ENCODE measurements at regions not wholly inside any gene's neighbourhood (a gene's known extent, or its start where the extent isn't known, plus 50 kb on each side); places are given as distances from the start of the nearest gene placed in this dataset.

GRCh38 chr12:103196467-103196866, 239.0 kb downstream of the ASCL1 start:
- H3K4me1 Mint-ChIP-seq (ENCODE audit: low read depth): no peaks in the 10 kb centered on the region

DNA sequence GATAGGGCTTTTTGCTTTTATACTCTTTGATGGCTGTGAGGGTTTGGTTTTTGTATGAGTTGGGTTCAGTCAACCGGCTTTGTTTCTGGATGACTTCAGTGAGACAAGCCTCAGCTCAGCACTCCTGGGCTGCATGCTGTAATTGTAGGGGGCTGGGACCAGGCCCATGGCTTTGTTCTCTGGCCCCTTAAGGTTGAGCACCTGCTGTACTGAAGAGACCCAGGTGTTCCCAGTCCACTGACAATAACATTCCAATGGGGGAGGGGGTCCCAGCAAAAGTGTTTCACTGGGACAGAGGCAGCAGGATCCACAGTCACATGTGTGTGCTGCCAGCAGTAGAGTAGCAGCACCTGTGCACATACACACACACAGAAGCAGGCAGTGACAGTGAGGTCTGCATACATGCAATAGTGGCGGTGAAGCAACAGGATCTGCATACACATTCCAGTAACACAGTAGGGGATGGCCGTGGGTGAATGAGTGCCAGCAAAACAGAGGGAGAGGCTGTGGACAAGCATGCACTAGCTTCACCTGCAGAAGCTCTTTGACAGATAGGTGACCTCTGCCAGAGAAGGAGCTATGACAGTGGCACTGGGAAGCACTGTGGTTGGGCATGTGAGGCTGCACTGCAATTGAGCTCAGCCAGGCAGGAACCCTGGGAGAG, 240.4 kb downstream of the ASCL1 start:
- H3K9me3 Mint-ChIP-seq: peaks cover 10% of the 10 kb centered on the region
- DNase-seq: no peak
- H3K4me3 Mint-ChIP-seq: no peak overlapping the region
- no peak overlapping the region for H3K27ac Mint-ChIP-seq
- no peaks in the 10 kb centered on the region for H3K36me3 Mint-ChIP-seq (ENCODE audit: low read depth)
- H3K4me1 Mint-ChIP-seq (ENCODE audit: low read depth): no peaks in the 10 kb centered on the region
- H3K27me3 Mint-ChIP-seq: no peaks in the 10 kb centered on the region

More at GRCh38 chr12:103196467-103196866, 239.0 kb downstream of the ASCL1 start:
- no peak for DNase-seq
- Mint-ChIP-seq H3K9me3 (peaks cover 12% of the 10 kb centered on the region), H3K27ac (no peak overlapping the region), H3K27me3 (no peaks in the 10 kb centered on the region), H3K36me3 (ENCODE audit: low read depth) (no peaks in the 10 kb centered on the region), H3K4me3 (no peak overlapping the region)

- H3K36me3 Mint-ChIP-seq (ENCODE audit: low read depth): no peaks in the 10 kb centered on the region
- H3K4me3 Mint-ChIP-seq: no peak overlapping the region
- H3K9me3 Mint-ChIP-seq: peaks cover 10% of the 10 kb centered on the region
- no peak overlapping the region for H3K27ac Mint-ChIP-seq
- H3K27me3 Mint-ChIP-seq: no peaks in the 10 kb centered on the region
- DNase-seq: no peak
- H3K4me1 Mint-ChIP-seq (ENCODE audit: low read depth): no peaks in the 10 kb centered on the region
These were observed 241.0 kb downstream of the ASCL1 start for GRCh38 chr12:103198499-103198898.

GRCh38 chr12:103205906-103206305, 248.4 kb downstream of the ASCL1 start:
- peaks cover 4% of the 10 kb centered on the region for H3K9me3 Mint-ChIP-seq
- no peak overlapping the region for H3K27ac Mint-ChIP-seq
- DNase-seq: no peak
- H3K4me1 Mint-ChIP-seq (ENCODE audit: low read depth): no peaks in the 10 kb centered on the region
- no peaks in the 10 kb centered on the region for H3K36me3 Mint-ChIP-seq (ENCODE audit: low read depth)
- no peaks in the 10 kb centered on the region for H3K27me3 Mint-ChIP-seq
- no peak overlapping the region for H3K4me3 Mint-ChIP-seq

GRCh38 chr12:103207936-103208335, 250.5 kb downstream of the ASCL1 start:
- H3K27me3 Mint-ChIP-seq: no peaks in the 10 kb centered on the region
- no peak overlapping the region for H3K27ac Mint-ChIP-seq
- peaks cover 4% of the 10 kb centered on the region for H3K9me3 Mint-ChIP-seq
- no peak overlapping the region for H3K4me3 Mint-ChIP-seq
- H3K4me1 Mint-ChIP-seq (ENCODE audit: low read depth): no peaks in the 10 kb centered on the region
- no peak for DNase-seq
- H3K36me3 Mint-ChIP-seq (ENCODE audit: low read depth): no peaks in the 10 kb centered on the region

DNA sequence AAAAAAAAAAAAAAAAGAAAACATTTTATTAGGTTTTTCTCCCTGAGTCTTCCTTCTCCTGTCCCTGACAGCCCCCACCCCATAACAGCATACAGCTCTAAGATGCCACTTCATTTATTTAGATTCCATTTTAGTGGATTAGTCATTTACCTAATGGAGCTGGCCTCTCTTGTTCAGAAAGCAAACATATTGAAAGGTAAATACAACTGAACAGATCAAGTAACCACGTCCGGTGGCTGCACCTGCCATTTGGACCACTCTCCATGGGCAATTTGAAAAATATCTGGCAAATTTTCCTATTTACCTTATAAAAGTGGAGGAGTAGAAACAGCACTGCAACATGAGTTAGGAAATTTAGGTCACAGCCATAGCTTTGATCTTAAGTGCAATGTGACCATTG, 254.6 kb downstream of the C12orf42 start:
- Mint-ChIP-seq H3K27ac (no peak overlapping the region), H3K36me3 (ENCODE audit: low read depth) (no peaks in the 10 kb centered on the region), H3K4me3 (no peak overlapping the region), H3K4me1 (ENCODE audit: low read depth) (no peaks in the 10 kb centered on the region), H3K9me3 (no peaks in the 10 kb centered on the region), H3K27me3 (no peaks in the 10 kb centered on the region)
- DNase-seq: no peak

DNA sequence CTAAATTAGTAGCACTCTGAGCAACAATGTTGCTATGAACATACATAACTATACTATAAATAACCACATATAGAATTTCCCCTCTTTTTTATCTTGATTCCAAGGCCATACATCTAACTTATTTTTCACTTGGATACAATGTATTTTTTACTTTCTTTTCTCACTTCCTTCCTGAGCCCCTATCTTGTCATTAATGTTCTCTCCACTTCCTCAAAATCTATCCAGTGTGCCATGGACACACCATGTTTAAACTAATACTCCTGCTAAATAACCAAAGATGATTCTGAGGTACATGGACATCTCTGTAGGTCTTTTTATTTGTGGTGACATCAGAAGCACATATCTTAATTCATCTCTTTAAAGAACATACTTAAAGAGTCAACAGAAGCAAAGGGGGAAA, 251.2 kb downstream of the C12orf42 start:
- no peak for DNase-seq
- H3K4me1 Mint-ChIP-seq (ENCODE audit: low read depth): no peaks in the 10 kb centered on the region
- H3K4me3 Mint-ChIP-seq: no peak overlapping the region
- H3K27ac Mint-ChIP-seq: no peak overlapping the region
- no peaks in the 10 kb centered on the region for H3K36me3 Mint-ChIP-seq (ENCODE audit: low read depth)
- no peaks in the 10 kb centered on the region for H3K27me3 Mint-ChIP-seq
- peaks cover 3% of the 10 kb centered on the region for H3K9me3 Mint-ChIP-seq

GRCh38 chr12:103247531-103247930, 248.2 kb downstream of the C12orf42 start:
- no peak overlapping the region for H3K4me3 Mint-ChIP-seq
- H3K27me3 Mint-ChIP-seq: no peaks in the 10 kb centered on the region
- H3K36me3 Mint-ChIP-seq (ENCODE audit: low read depth): no peaks in the 10 kb centered on the region
- no peak for DNase-seq
- no peaks in the 10 kb centered on the region for H3K4me1 Mint-ChIP-seq (ENCODE audit: low read depth)
- peaks cover 7% of the 10 kb centered on the region for H3K9me3 Mint-ChIP-seq
- H3K27ac Mint-ChIP-seq: no peak overlapping the region

DNA sequence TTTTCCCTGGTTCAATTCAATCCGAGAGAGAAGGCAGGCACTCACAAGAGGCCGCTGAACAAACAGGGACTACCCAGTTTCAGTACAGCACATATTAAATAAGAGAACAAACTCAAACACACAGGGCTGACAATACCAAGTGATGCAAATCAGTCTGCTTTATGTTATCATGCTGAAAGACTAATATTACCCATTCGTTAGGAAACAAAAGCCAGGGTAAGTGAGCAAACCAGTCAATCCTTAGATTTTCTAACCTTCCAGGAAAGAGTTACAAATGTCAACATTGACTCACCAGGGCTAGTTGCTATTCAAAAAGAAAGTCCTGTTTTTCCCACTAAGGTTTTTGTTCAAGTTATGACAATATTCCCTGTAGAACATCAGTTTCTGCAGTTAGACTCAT, 246.2 kb downstream of the C12orf42 start:
- Mint-ChIP-seq H3K27me3 (no peaks in the 10 kb centered on the region), H3K9me3 (peaks cover 9% of the 10 kb centered on the region), H3K36me3 (ENCODE audit: low read depth) (no peaks in the 10 kb centered on the region), H3K27ac (no peak overlapping the region), H3K4me3 (no peak overlapping the region), H3K4me1 (ENCODE audit: low read depth) (no peaks in the 10 kb centered on the region)
- DNase-seq: no peak

GRCh38 chr12:103250487-103250886, 245.3 kb downstream of the C12orf42 start:
- no peaks in the 10 kb centered on the region for H3K36me3 Mint-ChIP-seq (ENCODE audit: low read depth)
- no peak overlapping the region for H3K27ac Mint-ChIP-seq
- no peaks in the 10 kb centered on the region for H3K4me1 Mint-ChIP-seq (ENCODE audit: low read depth)
- H3K27me3 Mint-ChIP-seq: no peaks in the 10 kb centered on the region
- no peak for DNase-seq
- H3K9me3 Mint-ChIP-seq: peaks cover 9% of the 10 kb centered on the region
- no peak overlapping the region for H3K4me3 Mint-ChIP-seq
